HG02852 (cell line): ENCODE measurements at regions not wholly inside any gene's neighbourhood (a gene's known extent, or its start where the extent isn't known, plus 50 kb on each side); places are given as distances from the start of the nearest gene placed in this dataset.

Source experiments
- ATAC-seq: cut with Tn5 transposase; IDR thresholded peaks from one replicate; pipeline ENCODE4 v1.9.1; 2021; ENCODE audit warnings: mild to moderate bottlenecking, moderate library complexity; ENCODE audit not compliant: unreplicated experiment

GRCh38 chr3:18837137-18837755 lies 311.1 kb upstream of the KCNH8 start:
- no peak for ATAC-seq

- ATAC-seq: no peak
Measured at GRCh38 chr3:18835021-18835420, 313.3 kb upstream of the KCNH8 start.

- ATAC-seq: no peak
Measured at GRCh38 chr3:18830087-18830486, 318.2 kb upstream of the KCNH8 start.

GRCh38 chr3:18828637-18829036 lies 319.7 kb upstream of the KCNH8 start:
- ATAC-seq: no peak

GRCh38 chr3:18827664-18828063 lies 320.6 kb upstream of the KCNH8 start:
- ATAC-seq: no peak

GRCh38 chr3:18825665-18826064 lies 322.6 kb upstream of the KCNH8 start:
- no peak for ATAC-seq

- ATAC-seq: no peak
Measured at GRCh38 chr3:18813300-18813699, 335.0 kb upstream of the KCNH8 start.

GRCh38 chr3:18812316-18812715 lies 336.0 kb upstream of the KCNH8 start:
- no peak for ATAC-seq

GRCh38 chr3:18810306-18810661 lies 338.0 kb upstream of the KCNH8 start:
- ATAC-seq: no peak

- no peak for ATAC-seq
Measured at GRCh38 chr3:18809640-18810305, 338.5 kb upstream of the KCNH8 start.

GRCh38 chr3:18808429-18808828 lies 339.9 kb upstream of the KCNH8 start:
- no peak for ATAC-seq

GRCh38 chr3:18807593-18807992 lies 340.7 kb upstream of the KCNH8 start:
- ATAC-seq: no peak

GRCh38 chr3:18806633-18807032 lies 341.7 kb upstream of the KCNH8 start:
- ATAC-seq: no peak

GRCh38 chr3:18797378-18797777 lies 350.9 kb upstream of the KCNH8 start:
- ATAC-seq: no peak

- ATAC-seq: no peak
Measured at GRCh38 chr3:18795078-18795477, 353.2 kb upstream of the KCNH8 start.

- ATAC-seq: no peak
Measured at GRCh38 chr3:18791752-18792151, 356.6 kb upstream of the KCNH8 start.

GRCh38 chr3:18791182-18791581 lies 357.1 kb upstream of the KCNH8 start:
- no peak for ATAC-seq

- no peak for ATAC-seq
Measured at GRCh38 chr3:18790384-18790783, 357.9 kb upstream of the KCNH8 start.

- ATAC-seq: no peak
Measured at GRCh38 chr3:18789734-18790133, 358.6 kb upstream of the KCNH8 start.

GRCh38 chr3:18787441-18787840 lies 360.9 kb upstream of the KCNH8 start:
- ATAC-seq: no peak

- no peak for ATAC-seq
Measured at GRCh38 chr3:18786650-18787323, 361.5 kb upstream of the KCNH8 start.

- ATAC-seq: no peak
Measured at GRCh38 chr3:18782191-18782590, 357.1 kb upstream of the SATB1 start.
